Globus pallidus (tissue), 1 donor: ENCODE measurements at regions not wholly inside any gene's neighbourhood (a gene's known extent, or its start where the extent isn't known, plus 50 kb on each side); places are given as distances from the start of the nearest gene placed in this dataset.

Experiments
- DNase-seq: peaks from one replicate; pipeline ENCODE4 v3.0.0-alpha.2; 2015; ENCODE audit warnings: low spot score

DNA sequence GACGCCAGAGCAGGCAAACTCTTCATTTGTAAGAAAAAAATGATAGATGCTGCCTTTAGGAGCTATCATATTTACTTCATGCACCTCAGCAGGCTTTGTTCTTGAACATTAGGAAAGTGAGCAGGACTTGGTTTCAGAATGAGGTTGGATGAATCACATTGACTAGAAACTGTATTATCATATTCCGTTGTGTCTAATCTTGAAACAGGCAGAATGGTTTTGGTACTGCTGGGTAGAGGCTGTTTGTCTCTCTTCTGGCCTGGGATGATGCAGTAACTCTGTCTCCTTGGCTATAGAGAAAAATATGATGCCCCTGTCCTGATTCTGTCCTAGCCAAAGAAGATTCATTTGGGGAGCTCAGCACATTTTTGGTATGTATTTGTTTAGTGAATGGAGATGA, 344.2 kb upstream of the GRM7 start:
- no peak for DNase-seq

DNA sequence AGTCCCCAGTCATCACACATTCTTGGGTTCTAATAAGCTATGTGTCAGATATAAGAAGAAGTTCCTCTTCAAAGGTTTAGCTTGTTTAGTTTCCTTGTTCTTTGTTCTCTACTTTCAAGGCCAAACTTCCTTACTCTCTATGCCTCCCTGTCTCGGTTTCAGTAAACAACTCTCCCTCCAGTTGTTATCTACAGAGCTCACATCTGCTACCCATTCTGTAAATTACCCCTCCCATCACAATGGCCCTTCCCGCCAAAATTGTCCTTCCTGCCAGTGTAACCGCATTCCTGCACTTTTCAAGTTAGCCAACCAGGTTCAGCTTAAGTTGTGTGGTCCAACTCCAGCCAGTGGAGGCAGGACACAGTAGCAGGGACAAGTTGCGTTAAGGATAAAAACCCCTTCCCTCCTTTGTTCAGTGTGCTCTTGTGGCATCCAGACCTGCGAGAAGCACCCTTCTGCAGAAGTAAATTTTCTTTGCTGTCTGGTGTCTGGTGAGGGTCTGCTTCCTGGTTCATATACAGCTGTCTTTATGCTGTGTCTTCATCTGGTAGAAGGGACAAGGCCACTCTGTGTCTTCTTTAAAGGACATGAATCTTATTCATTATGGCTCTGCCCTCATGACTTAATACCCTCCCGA, 342.1 kb upstream of the GRM7 start:
- DNase-seq: no peak

DNA sequence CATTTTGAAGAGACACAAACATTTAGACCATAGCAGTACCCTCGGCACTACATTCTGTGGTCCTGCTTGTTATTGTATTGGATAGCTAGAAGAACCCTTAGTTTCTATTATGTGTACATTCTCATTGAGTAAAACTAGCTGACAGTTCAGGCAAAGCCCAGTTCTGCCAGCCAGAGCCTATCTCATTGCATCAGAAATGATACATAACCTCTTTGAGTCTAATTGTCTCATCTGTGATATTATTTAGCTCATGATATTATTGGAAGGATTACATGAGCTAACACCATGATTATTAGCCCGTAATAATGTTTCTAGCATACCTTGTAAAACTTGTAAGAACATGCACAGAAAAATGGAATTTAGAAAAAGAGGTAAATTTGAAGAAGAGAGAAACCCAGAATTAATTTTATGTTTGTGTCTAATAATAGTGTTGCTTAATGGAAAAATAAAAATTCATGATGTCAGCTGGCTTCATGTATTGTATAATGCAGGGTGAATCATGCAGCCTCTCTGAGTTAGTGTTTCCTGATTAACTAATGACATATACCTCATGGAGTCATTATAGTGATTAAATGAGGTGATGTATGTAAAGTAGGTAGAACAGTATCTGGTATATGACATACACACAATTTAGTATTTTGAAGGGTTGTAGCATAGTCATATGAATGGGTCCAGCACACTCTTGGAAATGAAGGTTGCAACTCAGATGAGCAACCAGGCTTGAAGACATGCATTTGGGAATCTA, 339.4 kb upstream of the GRM7 start:
- no peak for DNase-seq

DNA sequence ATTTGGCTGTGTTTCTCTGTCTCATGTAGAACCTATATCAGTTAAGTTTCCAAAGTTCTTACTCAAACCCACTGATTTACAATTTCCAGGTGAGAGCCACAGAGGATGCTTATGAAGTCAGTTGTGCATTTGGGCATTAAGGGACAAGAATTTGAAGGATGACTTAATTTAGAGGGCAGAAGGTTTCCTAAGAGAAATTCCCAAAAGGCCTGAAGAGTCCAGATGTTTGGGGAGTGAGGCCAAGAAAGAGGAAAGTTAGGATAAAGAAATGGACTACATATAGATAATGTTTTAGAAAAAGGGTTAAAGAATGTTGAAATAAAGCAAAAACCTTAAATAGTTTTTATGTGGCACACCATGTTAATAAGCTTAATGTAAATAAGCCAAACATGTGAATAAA, 338.7 kb upstream of the GRM7 start:
- no peak for DNase-seq

DNA sequence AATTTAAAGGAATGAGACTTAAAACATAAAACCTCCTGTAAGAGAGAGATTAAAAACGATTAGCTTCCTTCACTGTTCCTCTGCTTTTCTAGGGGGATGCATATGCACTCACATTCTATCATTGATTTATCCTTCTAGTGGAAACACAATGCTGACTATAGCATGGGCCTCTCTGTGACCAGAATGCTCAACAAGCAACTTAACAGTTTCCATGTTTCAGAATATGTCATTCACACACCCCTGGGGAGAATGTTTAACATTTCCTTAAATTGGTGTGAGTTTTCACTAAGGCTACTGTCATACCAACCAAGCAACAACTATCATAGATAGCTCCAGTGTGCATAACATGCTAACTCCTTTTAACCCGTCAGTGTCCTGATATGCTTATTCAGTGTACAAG, 337.9 kb upstream of the GRM7 start:
- DNase-seq: no peak

DNA sequence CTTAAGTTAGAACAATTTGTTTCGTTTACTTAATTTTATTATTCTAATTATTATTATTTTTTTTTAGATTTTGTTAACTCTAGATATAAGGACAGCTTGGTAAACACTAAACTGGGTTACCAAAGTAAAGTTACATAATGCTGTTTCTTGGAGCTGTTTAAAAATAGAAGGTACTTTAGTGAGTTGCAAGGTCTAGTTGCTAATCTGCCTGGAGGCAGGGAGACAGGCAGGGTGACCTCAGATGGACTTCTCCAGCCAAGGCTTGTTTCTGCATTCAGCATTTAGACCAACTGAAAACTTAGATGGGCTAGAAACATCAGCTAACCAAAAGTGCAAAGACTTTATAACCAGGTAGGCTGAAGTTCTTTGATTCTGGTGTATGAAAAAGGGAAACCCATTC, 336.4 kb upstream of the GRM7 start:
- no peak for DNase-seq

DNA sequence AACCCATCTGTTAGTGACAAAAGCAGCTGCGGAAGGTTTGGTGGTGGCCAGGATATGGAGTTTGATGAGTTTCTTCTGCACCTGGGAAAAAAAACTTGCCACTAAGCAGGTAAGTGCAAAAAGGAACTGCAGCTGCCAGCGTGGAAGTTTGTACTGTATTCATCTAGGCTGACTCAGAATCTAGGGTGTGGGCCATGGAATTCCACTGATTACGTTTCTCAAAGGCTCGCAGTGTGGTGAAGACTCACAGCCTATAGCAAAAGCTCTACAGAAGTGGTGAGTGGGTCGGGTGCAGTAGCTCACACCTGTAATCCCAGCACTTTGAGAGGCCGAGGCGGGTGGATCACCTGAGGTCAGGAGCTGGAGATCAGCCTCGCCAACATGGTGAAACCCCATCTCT, 334.6 kb upstream of the GRM7 start:
- DNase-seq: no peak

DNA sequence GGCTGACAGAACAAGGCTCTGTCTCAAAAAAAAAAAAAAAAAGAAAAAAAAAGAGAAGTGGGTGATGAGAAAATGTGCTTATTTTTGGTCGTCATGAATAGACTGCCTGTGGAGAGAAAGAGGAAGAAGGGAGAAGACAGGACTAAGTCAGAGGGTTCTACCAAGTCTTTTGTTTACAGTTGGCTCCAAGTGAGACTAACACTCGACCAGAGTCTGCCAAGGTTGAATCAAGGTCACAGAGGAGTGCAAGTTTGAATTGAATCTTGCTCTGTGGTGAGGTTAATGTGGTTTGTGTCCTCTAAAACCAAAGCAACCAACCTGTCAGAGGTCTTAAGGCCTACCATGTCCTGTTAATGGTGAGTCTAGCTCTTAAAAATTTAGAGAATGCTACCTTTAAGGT, 334.1 kb upstream of the GRM7 start:
- no peak for DNase-seq

DNA sequence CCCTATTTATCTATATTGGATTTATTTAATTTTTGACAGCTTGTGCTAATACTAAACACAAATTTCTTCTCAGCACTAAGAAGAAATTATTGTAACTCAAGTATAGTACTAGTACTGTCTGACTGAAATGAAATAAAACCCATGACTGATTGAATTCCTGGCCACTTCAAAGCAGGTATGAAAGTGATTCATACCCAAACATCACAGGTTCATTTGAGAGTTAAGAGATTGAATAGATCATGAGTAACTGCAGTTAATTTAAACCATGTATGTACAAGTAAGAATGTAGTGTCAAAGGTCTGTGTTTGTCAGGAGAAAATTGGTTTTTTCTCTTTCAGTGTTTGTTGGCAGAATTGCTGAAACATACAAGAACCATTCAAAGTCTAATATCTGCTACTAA, 332.0 kb upstream of the GRM7 start:
- no peak for DNase-seq

DNA sequence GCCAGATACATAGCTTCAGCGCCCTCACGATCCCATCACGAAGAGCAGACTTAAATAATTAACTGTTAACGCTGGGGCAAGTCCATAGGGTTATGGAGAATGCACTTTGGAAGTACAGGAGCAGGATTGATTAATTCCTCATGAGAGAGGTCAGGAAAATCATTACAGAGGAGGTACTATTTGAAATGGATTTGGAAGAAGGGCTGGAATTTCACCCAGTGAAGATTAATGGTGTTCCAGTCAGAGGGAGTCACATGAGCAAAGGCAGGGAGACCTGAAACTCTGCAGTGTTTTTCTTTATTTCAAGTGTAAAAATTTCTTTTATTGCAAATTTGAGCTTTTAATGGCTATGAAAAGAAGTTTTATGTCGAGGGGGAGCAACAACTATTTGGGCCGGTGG, 329.8 kb upstream of the GRM7 start:
- DNase-seq: no peak

DNA sequence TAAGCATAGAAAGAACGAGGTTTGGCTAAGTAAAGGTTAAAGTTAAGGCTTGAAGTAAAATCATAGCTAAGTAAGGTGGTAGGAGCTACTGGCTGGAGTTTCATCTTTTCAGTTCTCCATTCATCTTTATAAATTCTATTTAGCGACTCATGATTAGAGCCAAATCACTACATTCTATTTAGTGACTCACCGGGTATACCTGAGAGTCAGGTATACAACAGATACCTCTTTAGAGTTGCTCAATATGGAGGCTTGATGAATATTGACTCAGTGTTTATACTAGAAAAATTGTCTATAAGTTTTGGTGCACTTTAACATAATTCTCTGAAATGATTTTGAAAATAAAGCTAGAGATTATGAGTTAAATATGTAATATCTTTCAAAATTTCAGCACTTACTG, 328.8 kb upstream of the GRM7 start:
- DNase-seq: no peak

DNA sequence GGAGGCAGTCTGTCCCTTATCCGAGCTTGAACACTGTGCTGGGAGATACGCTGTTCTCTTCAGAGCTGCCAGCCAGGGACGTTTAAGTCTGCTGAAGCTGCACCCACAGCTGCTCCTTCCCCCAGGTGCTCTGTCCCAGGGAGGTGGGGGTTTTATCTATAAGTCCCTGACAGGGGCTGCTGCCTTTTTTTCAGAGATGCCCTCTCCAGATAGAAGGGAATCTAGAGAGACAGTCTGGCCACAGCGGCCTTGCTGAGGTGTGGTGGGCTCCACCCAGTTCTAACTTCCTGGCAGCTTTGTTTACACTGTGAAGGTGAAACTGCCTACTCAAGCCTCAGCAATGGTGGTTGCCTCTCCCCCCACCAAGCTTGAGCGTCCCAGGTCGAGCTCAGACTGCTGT, 319.9 kb upstream of the GRM7 start:
- DNase-seq: no peak

DNA sequence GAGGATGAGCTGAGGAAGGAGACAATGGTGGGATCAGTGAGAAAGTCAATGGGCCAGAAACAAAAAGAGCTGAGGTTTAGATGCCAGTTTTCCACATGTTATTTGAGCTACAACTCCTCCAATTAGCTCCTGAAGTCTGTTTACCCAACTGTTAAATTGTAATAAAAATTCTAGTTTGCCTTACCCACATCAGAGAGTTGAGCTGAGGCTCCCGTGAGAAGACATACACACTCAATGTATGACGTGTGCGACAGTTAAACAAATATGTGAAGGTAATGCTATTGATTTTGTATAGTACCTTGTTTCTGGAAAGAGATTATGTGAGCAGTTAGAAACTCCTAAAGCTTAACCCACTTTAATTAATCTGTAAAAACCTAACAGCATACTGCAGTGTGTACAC, 318.1 kb upstream of the GRM7 start:
- no peak for DNase-seq

DNA sequence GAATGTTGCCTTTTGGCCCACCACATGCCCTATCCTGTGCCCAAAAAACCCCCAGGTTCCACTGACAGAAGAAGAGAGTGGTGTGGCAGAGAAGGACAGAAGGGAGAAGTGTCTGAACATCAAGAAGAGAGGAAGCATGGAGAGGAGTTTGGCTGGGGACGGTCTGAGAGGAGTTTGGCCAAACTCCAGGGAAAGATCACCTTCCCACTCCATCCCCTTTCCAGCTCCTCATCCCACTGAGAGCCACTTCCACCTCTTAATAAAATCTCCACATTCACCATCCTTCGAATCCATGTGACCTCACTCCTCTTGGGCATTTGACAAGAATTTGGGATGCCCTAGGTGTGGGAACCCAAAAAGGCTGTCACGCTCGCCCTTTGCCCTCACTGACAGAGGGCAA, 311.6 kb upstream of the GRM7 start:
- DNase-seq: no peak

DNA sequence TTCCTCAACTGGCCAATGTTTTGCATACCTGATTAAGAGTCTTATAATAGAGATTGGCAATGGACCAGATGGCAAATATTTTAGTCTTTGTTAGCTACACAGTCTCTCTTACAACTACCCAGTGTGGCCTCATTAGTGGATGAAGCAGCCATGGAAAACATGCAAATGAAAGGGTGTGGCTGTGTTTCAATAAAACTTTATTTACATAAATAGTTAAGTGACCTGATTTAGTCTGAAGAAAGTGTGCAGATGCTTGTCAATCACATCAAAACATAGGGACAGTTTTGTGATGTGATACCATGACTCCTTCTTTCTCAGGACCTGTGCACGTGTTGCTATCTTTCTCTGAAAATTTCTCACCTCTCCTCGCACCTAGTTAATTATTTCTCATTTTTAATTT, 309.8 kb upstream of the GRM7 start:
- DNase-seq: no peak

DNA sequence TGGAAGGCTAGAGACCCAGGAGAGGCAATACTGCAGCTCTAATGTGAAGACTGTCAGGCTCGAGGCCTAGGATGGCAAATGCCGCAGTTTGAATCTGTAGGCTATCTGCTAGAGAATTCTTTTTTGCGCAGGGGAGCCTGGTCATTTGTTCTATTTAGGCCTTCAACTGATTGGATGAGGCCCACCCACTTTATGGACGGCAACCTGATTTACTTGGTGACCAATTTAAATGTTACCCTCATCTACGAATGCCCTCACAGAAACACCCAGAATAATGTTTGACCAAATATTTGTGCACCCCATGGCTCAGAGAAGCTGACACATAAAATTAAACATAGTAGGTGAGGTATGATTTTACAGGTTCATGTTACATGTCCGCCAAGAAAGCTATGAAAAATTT, 300.7 kb upstream of the GRM7 start:
- no peak for DNase-seq

DNA sequence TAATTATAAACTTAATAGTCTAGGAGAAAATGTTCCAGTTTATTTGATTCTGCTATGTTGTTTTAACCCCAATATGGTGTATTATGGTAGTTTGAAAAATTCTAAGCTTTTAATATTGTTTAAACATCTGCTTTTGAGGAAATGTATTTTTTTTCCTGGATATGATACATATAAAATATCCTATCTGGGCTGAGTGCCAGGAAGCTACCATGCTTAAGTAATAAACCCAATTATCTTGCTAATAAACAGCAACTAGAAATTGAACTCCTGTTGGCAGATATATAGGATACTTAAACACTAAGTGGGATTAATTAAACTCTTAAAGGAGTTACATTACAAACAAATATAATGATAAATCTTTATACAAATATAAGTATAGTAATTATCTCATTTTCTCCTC, 293.7 kb upstream of the GRM7 start:
- DNase-seq: no peak

DNA sequence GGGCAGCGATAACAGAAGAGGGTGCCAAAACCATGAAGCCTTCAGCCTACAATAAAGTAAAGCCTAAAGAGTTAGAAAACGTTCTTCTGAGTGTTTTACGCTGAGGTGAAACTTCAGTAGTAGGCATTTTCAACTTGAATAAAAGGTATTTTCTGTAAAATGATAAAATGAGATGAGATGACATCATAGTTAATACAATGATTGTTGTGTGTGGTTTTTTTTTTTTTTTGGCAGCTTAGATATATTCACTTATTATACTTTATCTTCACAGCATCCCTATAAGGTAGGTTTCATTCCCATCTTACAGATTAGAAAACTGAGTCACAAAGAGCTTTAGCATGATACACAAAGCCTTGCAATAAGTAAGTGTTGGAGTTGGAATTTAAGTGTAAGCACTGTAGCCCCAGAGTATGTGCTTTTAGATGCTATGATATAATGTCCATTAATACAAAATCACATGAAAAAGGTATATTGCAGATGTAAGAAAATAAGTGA, 291.9 kb upstream of the GRM7 start:
- DNase-seq: no peak

DNA sequence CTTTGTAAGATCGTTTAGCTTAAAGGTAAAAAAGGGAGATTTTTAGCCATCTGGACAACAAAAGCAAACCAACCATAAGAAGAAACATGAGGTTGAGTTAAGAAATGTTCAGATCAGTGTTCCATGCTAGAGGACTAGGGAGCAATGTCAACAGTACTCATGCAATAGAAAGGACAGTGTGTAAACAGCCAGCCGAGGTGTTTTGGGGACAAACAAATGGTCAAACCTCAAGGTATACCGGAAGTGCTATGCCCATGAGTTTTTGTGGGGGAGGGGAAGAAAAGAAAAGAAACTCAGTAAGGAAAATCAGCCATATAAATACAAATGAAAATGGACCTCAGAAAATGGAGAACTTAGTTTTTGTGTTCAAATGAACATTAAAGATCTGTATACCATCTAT, 289.5 kb upstream of the GRM7 start:
- no peak for DNase-seq

DNA sequence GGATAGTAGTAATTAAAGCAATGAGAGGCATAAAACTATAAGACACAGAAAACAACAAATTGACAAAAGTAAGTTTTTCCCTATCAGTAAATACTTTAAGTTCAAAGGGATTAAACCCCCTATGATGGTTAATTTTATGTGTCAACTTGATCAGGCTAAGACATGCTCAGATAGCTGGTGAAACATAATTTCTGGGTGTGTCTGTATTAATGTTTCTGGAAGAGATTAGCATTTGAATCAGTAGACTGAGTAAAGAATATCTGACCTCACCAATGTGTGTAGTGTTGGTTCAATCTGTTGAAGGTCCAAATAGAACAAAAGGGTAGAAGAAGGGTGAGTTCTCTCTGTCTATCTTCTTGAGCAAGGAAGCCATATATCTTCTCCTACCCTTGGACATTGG, 283.3 kb upstream of the GRM7 start:
- no peak for DNase-seq

DNA sequence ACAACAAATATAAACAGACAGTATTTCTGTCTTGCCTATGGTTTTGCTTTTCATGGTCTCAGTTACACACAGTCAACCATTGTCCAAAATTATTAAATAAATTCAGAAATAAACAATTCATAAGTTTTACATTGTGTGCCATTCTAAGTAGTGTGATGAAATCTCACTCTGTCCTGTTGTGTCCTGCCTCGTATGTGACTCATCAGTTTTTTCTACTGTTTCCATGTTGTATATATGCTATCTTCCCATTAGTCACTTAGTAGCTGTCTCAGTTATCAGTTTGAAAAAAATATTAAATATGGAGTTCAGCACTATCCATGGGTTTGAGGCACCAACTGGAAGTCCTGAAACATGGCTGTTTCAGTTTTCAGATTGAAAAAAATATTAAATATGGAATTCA, 282.4 kb upstream of the GRM7 start:
- DNase-seq: no peak

DNA sequence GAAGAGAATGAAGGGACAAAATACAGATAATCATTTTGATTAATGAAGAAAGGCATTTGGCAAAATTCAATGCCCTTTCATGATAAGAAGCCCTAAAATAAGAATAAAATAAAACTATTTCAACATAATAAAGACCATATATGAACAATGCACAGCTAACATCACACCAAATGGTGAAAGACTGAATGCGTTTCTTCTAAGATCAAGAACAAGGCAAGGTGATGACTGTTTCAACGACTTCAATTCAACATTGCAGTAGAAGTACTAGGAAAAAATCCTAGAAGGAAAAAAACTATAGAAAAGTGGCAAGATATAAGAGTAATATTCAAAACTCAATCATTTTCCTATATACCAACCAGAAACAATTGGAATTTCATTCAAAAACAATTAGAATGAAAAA, 280.1 kb upstream of the GRM7 start:
- DNase-seq: no peak

DNA sequence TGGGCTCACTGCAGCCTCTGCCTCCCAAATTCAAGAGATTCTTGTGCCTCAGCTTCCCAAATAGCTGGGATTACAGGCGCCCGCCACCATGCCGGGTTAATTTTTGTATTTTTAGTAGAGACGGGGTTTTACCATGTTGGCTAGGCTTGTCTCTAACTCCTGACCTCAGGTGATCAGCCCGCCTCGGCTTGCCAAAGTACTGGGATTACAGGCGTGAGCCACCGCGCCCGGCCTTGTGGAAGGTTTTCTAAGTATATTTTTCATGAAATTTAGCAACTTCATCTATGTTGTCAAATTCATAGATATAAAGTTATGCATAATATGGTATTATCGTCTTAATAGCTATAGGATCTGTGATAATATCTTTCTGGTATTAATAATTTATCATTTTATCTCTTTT, 275.6 kb upstream of the GRM7 start:
- no peak for DNase-seq

DNA sequence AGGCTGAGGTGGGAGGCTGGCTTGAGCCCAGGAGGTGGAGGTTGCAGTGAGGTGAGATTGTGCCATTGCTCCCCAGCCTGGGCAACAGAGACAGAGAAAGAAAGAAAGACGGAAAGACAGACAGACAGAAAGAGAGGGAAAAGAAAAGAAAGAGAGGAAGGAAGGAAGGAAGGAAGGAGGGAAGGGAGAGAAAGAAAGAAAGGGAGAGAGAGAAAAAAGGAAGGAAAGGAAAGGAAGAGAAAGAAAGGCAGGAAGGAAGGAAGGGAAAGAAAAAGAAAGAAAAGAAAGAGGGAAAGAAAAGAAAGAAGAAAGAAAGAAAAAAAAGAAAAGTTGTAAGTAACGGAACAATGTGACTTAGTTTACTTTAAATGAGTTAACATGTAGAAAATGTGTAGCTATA, 260.7 kb upstream of the GRM7 start:
- DNase-seq: no peak
